ENCODE measurements at regions not wholly inside any gene's neighbourhood (a gene's known extent, or its start where the extent isn't known, plus 50 kb on each side); places are given as distances from the start of the nearest gene placed in this dataset.
"Not testable (repeated sequence)": the region's sequence is repeated elsewhere in the genome, so short reads cannot be mapped to it uniquely, and the experiment has no call there.

DNA sequence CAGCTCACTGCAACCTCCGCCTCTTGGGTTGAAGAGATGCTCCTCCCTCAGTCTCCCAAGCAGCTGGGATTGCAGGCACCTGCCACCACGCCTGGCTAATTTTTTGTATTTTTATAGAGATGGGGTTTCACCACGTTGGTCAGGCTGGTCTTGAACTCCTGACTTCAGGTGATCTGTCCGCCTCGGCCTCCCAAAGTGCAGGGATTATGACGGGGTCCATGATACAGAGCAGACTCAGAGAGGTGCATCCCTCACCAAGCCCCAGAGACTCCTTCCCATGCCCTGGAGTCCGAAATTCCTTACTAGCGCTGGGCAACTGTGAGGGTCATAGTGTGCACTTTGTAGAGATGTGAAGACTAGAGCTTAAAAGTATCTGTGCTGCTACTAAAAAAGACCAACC lies 99.8 kb upstream of the IRX4 start:
- TF ChIP-seq, protein P1, sequence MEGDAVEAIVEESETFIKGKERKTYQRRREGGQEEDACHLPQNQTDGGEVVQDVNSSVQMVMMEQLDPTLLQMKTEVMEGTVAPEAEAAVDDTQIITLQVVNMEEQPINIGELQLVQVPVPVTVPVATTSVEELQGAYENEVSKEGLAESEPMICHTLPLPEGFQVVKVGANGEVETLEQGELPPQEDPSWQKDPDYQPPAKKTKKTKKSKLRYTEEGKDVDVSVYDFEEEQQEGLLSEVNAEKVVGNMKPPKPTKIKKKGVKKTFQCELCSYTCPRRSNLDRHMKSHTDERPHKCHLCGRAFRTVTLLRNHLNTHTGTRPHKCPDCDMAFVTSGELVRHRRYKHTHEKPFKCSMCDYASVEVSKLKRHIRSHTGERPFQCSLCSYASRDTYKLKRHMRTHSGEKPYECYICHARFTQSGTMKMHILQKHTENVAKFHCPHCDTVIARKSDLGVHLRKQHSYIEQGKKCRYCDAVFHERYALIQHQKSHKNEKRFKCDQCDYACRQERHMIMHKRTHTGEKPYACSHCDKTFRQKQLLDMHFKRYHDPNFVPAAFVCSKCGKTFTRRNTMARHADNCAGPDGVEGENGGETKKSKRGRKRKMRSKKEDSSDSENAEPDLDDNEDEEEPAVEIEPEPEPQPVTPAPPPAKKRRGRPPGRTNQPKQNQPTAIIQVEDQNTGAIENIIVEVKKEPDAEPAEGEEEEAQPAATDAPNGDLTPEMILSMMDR (IDR thresholded peaks at IDR 0.05), result not testable (repeated sequence)
- not testable (repeated sequence) for TF ChIP-seq EZH2, EZH2phosphoT487 (IDR thresholded peaks at IDR 0.05)

Measured in neural progenitor cell (in vitro differentiated cells).